Endothelial cell of umbilical vein (primary cell): ENCODE measurements at regions not wholly inside any gene's neighbourhood (a gene's known extent, or its start where the extent isn't known, plus 50 kb on each side); places are given as distances from the start of the nearest gene placed in this dataset.

ENCODE experiments used
- BruUV-seq: library from RNA; stranded (reverse); fragments of 400-500 nt; replicated peaks from 2 replicates; lab custom pipeline; 2021; lab: Mats Ljungman, UMichigan
- CTCF ChIA-PET: fragments of 300-600, 350-600 bp; sonication (Branson Sonifier 250); formaldehyde crosslinking; loops from one replicate; lab custom pipeline; 2021; ENCODE audit warnings: antibody characterized with exemption, inconsistent platforms; lab: Charles Lee
- POLR2A ChIA-PET: fragments of 300-600, 350-600 bp; sonication (Branson Sonifier 250); formaldehyde crosslinking; loops from one replicate; lab custom pipeline; 2021; ENCODE audit warnings: antibody characterized with exemption, inconsistent platforms; lab: Charles Lee
- DNase-seq: peaks from one replicate; pipeline ENCODE4 v3.0.0-alpha.2; 2011; ENCODE audit warnings: low read depth, low spot score
- FAIRE-seq: peaks from 2 replicates; lab custom pipeline; 2011; peaks lifted over from hg19 to GRCh38; lab: Jason Lieb, UNC
- H2AFZ ChIP-seq: 2 replicates; pipeline ENCODE4 v1.6.0; 2012; ENCODE audit warnings: low read depth, low read length, control low read depth, inconsistent platforms
- H3K27ac ChIP-seq: 2 replicates; pipeline ENCODE4 v1.5.1; 2011; ENCODE audit warnings: low read depth, mild to moderate bottlenecking, control low read depth, low read length, moderate library complexity; ENCODE audit not compliant: insufficient read depth
- H3K27me3 ChIP-seq, 2 experiments: 2 replicates each; pipeline versions ENCODE4 v1.6.0 to v1.6.1; 2011; ENCODE audit warnings: low read length in 2 of 2, mixed read lengths in 1 of 2; ENCODE audit not compliant: control insufficient read depth in 2 of 2, insufficient read depth in 2 of 2
- H3K36me3 ChIP-seq, 2 experiments: 2 replicates in 1 of 2; 3 replicates in 1 of 2; pipeline ENCODE4 v1.5.1; 2011; ENCODE audit warnings: low read length in 2 of 2, mild to moderate bottlenecking in 1 of 2, moderate library complexity in 1 of 2; ENCODE audit not compliant: control insufficient read depth in 2 of 2, insufficient read depth in 2 of 2; ENCODE audit errors: extremely low read depth in 1 of 2
- H3K4me1 ChIP-seq: 3 replicates; pipeline ENCODE4 v1.5.1; 2011; ENCODE audit warnings: mild to moderate bottlenecking, low read length; ENCODE audit not compliant: control insufficient read depth, insufficient read depth; ENCODE audit errors: extremely low read depth
- H3K4me2 ChIP-seq: 2 replicates; pipeline ENCODE4 v1.6.1; 2011; ENCODE audit warnings: low read length, control low read depth, mixed read lengths; ENCODE audit not compliant: insufficient read depth
- H3K4me3 ChIP-seq, 3 experiments: fragments of 200-600 bp in 1 of 3; sonication (generic), shearing (Covaris generic) in 1 of 3; replicated peaks in 1 of 3; 2 replicates each; pipeline ENCODE4 v1.5.1; 2011 to 2016; ENCODE audit warnings: control low read depth in 3 of 3, low read length in 3 of 3, mild to moderate bottlenecking in 2 of 3, inconsistent platforms in 1 of 3, low read depth in 1 of 3, moderate library complexity in 1 of 3; ENCODE audit not compliant: insufficient read depth in 1 of 3
- H3K79me2 ChIP-seq: 2 replicates; pipeline ENCODE4 v1.6.0; 2012; ENCODE audit warnings: low read length, inconsistent platforms; ENCODE audit not compliant: control insufficient read depth, insufficient read depth
- H3K9ac ChIP-seq: replicated peaks from 2 replicates; pipeline ENCODE3; 2011; ENCODE audit warnings: low read length, control low read depth; ENCODE audit not compliant: insufficient read depth; ENCODE audit errors: extremely low read depth
- H3K9me1 ChIP-seq: replicated peaks from 3 replicates; pipeline ENCODE4 v1.6.0; 2011; ENCODE audit warnings: mild to moderate bottlenecking, low read length; ENCODE audit not compliant: control insufficient read depth, insufficient read depth; ENCODE audit errors: extremely low read depth
- H3K9me3 ChIP-seq: replicated peaks from 2 replicates; pipeline ENCODE4 v1.5.1; 2012; ENCODE audit warnings: low read length, inconsistent platforms; ENCODE audit not compliant: control insufficient read depth, insufficient read depth
- H4K20me1 ChIP-seq: replicated peaks from 2 replicates; pipeline ENCODE3; 2011; ENCODE audit warnings: mild to moderate bottlenecking, low read length; ENCODE audit not compliant: control insufficient read depth, insufficient read depth; ENCODE audit errors: extremely low read depth
- EZH2 ChIP-seq: IDR thresholded peaks from 2 replicates; pipeline ENCODE4 v1.6.1; 2012; ENCODE audit warnings: borderline replicate concordance, low read depth, mild to moderate bottlenecking, moderate library complexity, low read length, inconsistent platforms; ENCODE audit not compliant: severe bottlenecking
- FOS ChIP-seq: IDR thresholded peaks from 2 replicates; pipeline ENCODE4 v1.6.1; 2011; ENCODE audit warnings: mild to moderate bottlenecking, low read length, moderate library complexity, borderline replicate concordance; ENCODE audit not compliant: insufficient read depth
- GATA2 ChIP-seq: IDR thresholded peaks from 2 replicates; pipeline ENCODE4 v1.7.0; 2011; ENCODE audit warnings: low read depth, mild to moderate bottlenecking, moderate library complexity, mixed read lengths, low read length; ENCODE audit not compliant: insufficient read length, insufficient read depth
- JUN ChIP-seq: IDR thresholded peaks from 2 replicates; pipeline ENCODE4 v1.6.1; 2011; ENCODE audit warnings: borderline replicate concordance, low read depth; ENCODE audit not compliant: insufficient read length, insufficient read depth
- MYC ChIP-seq: IDR thresholded peaks from one replicate; pipeline ENCODE4 v1.6.1; 2011; ENCODE audit warnings: mild to moderate bottlenecking, low read depth, low read length
- POLR2A ChIP-seq: IDR thresholded peaks from 2 replicates; pipeline ENCODE4 v1.6.1; 2012; ENCODE audit warnings: low read depth, mild to moderate bottlenecking, control low read depth, low read length
- POLR2AphosphoS5 ChIP-seq: IDR thresholded peaks from 2 replicates; pipeline ENCODE4 v1.6.1; 2012; ENCODE audit warnings: low read depth, mild to moderate bottlenecking, control low read depth, low read length, moderate library complexity; ENCODE audit not compliant: insufficient read depth
- dilution Hi-C: fragments of 300-500 bp; cut with MboI; formaldehyde crosslinking; loops from one replicate; pipeline ENCODE4 v1.15.0; 2019; ENCODE audit warnings: low sequenced_read_pairs; ENCODE audit not compliant: extremely low pct_ligation_motif_present
- intact Hi-C: fragments of 100-400 bp; cut with micrococcal nuclease; formaldehyde crosslinking; loops from one replicate; pipeline ENCODE4 v1.10.0; 2022
- TF ChIP-seq, protein P1 (sequence below), 2 donors: IDR thresholded peaks; 1 replicate in 1 of 2; 2 replicates in 1 of 2; pipeline ENCODE4 v1.5.1; 2011; ENCODE audit warnings: low read length in 2 of 2, mild to moderate bottlenecking in 2 of 2, moderate library complexity in 2 of 2, control low read depth in 1 of 2, inconsistent platforms in 1 of 2, low read depth in 1 of 2; ENCODE audit not compliant: insufficient read depth in 1 of 2; ENCODE audit errors: extremely low read depth in 1 of 2

DNA sequence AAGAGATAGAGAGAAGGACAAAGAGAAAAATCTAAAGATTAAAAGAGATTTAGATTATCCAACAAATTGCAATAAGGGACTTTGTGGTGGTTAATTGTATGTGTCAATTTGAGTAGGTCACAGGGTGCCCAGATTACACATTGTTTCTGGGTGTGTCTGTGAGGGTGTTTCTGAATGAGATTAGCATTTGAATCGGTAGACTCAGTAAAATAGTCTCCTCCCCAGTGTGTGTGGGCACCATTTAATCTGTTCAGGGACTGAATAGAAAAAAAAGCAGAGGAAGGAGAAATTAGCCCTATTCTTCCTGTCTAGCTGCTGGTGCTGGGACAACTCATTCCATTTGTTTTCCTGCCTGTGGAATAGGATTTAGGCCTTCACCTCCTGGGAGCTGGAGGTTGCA lies 339.8 kb upstream of the EPHA4 start:
- BruUV-seq: no TSS peak
- H3K9me3 ChIP-seq: no peaks in the 10 kb centered on the region

DNA sequence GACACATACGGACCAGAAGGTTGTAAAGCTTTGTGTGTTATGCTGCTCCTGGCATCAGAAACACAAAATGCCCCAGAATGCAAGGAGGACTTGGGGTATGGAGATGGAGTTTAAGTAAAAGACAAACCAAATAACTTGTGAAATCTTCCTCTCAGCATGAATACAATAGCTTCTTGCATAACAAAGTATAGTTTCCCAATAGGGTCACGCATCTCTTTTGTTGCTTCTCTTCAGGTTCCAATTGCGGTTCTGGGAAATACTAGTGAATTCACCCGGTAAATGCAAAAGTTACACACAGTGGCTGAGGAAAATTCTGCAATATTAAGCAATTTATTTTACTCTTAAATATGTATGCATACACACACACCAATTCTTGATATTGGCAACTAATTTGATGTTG lies 339.2 kb upstream of the EPHA4 start:
- no peak for FAIRE-seq
- CTCF ChIA-PET: no interaction called here
- dilution Hi-C loops: no loop called here

More for the DNA sequence above, 339.8 kb upstream of the EPHA4 start:
- peaks cover 0 to 3% of the 10 kb centered on the region in 2 experiments for H3K27me3 ChIP-seq
- H3K27ac ChIP-seq: no peak overlapping the region
- no peaks in the 10 kb centered on the region for H4K20me1 ChIP-seq
- POLR2A ChIA-PET: no interaction called here
- dilution Hi-C loops (no loop called here), intact Hi-C loops (no loop called here)
- CTCF ChIA-PET: no interaction called here
- peaks cover 15% of the 10 kb centered on the region for H3K4me1 ChIP-seq
- no peak overlapping the region for H3K4me3 ChIP-seq
- H2AFZ ChIP-seq: no peak overlapping the region
- no peaks in the 10 kb centered on the region for H3K36me3 ChIP-seq
- no peaks in the 10 kb centered on the region for H3K9me1 ChIP-seq
- H3K79me2 ChIP-seq: no peaks in the 10 kb centered on the region
- H3K4me2 ChIP-seq: no peak overlapping the region
- DNase-seq: peak; percentile 14
- H3K9ac ChIP-seq: no peak overlapping the region
- TF ChIP-seq GATA2 (no peak), POLR2A (no peak), EZH2 (no peak), MYC (no peak), POLR2AphosphoS5 (no peak), FOS (no peak)
- FAIRE-seq: no peak

More for the DNA sequence above, 339.2 kb upstream of the EPHA4 start:
- Histone ChIP-seq H3K4me2 (no peak overlapping the region), H3K36me3 (no peaks in the 10 kb centered on the region), H3K79me2 (no peaks in the 10 kb centered on the region), H3K9ac (no peak overlapping the region), H3K4me3 (no peak overlapping the region), H3K27ac (no peak overlapping the region), H3K4me1 (peaks cover 15% of the 10 kb centered on the region), H2AFZ (no peak overlapping the region), H4K20me1 (no peaks in the 10 kb centered on the region), H3K27me3 (peaks cover 0 to 3% of the 10 kb centered on the region in 2 experiments), H3K9me1 (no peaks in the 10 kb centered on the region), H3K9me3 (no peaks in the 10 kb centered on the region)
- TF ChIP-seq JUN (no peak), EZH2 (no peak), FOS (no peak), GATA2 (no peak), MYC (no peak), POLR2A (no peak), POLR2AphosphoS5 (no peak)
- TF ChIP-seq, protein P1, sequence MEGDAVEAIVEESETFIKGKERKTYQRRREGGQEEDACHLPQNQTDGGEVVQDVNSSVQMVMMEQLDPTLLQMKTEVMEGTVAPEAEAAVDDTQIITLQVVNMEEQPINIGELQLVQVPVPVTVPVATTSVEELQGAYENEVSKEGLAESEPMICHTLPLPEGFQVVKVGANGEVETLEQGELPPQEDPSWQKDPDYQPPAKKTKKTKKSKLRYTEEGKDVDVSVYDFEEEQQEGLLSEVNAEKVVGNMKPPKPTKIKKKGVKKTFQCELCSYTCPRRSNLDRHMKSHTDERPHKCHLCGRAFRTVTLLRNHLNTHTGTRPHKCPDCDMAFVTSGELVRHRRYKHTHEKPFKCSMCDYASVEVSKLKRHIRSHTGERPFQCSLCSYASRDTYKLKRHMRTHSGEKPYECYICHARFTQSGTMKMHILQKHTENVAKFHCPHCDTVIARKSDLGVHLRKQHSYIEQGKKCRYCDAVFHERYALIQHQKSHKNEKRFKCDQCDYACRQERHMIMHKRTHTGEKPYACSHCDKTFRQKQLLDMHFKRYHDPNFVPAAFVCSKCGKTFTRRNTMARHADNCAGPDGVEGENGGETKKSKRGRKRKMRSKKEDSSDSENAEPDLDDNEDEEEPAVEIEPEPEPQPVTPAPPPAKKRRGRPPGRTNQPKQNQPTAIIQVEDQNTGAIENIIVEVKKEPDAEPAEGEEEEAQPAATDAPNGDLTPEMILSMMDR (IDR thresholded peaks at IDR 0.05; ENCODE audit: extremely low read depth in 1 of 2, insufficient read depth in 1 of 2, low read depth in 1 of 2, low read length in 2 of 2): no peak
- DNase-seq: no peak
- no TSS peak for BruUV-seq
- intact Hi-C loops: no loop called here
- POLR2A ChIA-PET: no interaction called here
